22Rv1 (cell line): ENCODE measurements at regions not wholly inside any gene's neighbourhood (a gene's known extent, or its start where the extent isn't known, plus 50 kb on each side); places are given as distances from the start of the nearest gene placed in this dataset.

ENCODE experiments used
- ZFX ChIP-seq: fragments of 450-650 bp; IDR thresholded peaks from 2 replicates; pipeline ENCODE4 v1.6.1; 2017; ENCODE audit warnings: antibody characterized with exemption, borderline replicate concordance
- TF ChIP-seq, protein P1 (sequence below): fragments of 450-650 bp; IDR thresholded peaks from 2 replicates; pipeline ENCODE4 v1.5.1; 2017; ENCODE audit warnings: mild to moderate bottlenecking

DNA sequence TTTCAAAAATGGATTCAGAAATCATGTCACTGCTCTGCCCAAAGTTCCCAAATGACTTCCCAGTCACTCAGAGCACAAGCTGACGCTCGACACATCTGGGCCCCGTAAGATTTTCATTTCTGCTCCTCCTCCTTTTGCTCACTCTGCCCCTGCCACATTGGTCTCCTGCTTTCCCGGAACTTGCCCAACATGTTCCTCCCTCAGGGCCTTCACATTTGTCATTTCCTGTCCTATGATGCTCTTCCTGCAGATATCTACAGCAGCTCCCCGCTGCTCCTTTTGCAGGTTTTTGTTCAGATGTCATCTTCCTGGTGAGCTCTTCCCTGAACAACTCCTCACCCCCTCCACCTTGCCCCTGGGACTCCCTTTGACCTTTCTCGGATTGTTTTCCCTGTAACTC, 58.5 kb upstream of the IVNS1ABP start:
- TF ChIP-seq, protein P1, sequence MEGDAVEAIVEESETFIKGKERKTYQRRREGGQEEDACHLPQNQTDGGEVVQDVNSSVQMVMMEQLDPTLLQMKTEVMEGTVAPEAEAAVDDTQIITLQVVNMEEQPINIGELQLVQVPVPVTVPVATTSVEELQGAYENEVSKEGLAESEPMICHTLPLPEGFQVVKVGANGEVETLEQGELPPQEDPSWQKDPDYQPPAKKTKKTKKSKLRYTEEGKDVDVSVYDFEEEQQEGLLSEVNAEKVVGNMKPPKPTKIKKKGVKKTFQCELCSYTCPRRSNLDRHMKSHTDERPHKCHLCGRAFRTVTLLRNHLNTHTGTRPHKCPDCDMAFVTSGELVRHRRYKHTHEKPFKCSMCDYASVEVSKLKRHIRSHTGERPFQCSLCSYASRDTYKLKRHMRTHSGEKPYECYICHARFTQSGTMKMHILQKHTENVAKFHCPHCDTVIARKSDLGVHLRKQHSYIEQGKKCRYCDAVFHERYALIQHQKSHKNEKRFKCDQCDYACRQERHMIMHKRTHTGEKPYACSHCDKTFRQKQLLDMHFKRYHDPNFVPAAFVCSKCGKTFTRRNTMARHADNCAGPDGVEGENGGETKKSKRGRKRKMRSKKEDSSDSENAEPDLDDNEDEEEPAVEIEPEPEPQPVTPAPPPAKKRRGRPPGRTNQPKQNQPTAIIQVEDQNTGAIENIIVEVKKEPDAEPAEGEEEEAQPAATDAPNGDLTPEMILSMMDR = no peak
- no peak for TF ChIP-seq ZFX
